Subcutaneous abdominal adipose tissue (tissue), 5 donors: ENCODE measurements at regions not wholly inside any gene's neighbourhood (a gene's known extent, or its start where the extent isn't known, plus 50 kb on each side); places are given as distances from the start of the nearest gene placed in this dataset.
"Not testable (repeated sequence)": the region's sequence is repeated elsewhere in the genome, so short reads cannot be mapped to it uniquely, and the experiment has no call there.

Experiments used
- H3K27ac ChIP-seq: one replicate; pipeline ENCODE4 v1.7.0; 2013; ENCODE audit warnings: low read depth, mild to moderate bottlenecking, inconsistent platforms, low read length, moderate library complexity
- H3K27me3 ChIP-seq, 5 donors: one replicate each; pipeline ENCODE4 v1.7.0; 2013; ENCODE audit warnings: low read length in 5 of 5, inconsistent platforms in 1 of 5; ENCODE audit not compliant: control insufficient read depth in 5 of 5, insufficient read depth in 4 of 5
- H3K36me3 ChIP-seq, 5 donors: one replicate each; pipeline ENCODE4 v1.7.0; 2013; ENCODE audit warnings: low read length in 5 of 5; ENCODE audit not compliant: control insufficient read depth in 5 of 5, insufficient read depth in 5 of 5
- H3K4me1 ChIP-seq, 5 donors: one replicate each; pipeline ENCODE4 v1.7.0; 2013; ENCODE audit warnings: low read length in 5 of 5, mild to moderate bottlenecking in 3 of 5, moderate library complexity in 1 of 5; ENCODE audit not compliant: control insufficient read depth in 5 of 5, insufficient read depth in 5 of 5
- H3K4me3 ChIP-seq, 5 donors: one replicate each; pipeline ENCODE4 v1.7.0; 2013; ENCODE audit warnings: low read length in 5 of 5, low read depth in 1 of 5
- H3K9ac ChIP-seq, 5 donors: one replicate each; pipeline ENCODE4 v1.7.0; 2013; ENCODE audit warnings: low read length in 5 of 5, mild to moderate bottlenecking in 4 of 5, moderate library complexity in 3 of 5
- H3K9me3 ChIP-seq, 5 donors: one replicate each; pipeline ENCODE4 v1.7.0; 2013; ENCODE audit warnings: low read length in 5 of 5; ENCODE audit not compliant: control insufficient read depth in 5 of 5
- donor health status: healthy.
- donor health status: healthy.
- donor health status: healthy.
- donor health status: healthy.
- donor health status: healthy.

DNA sequence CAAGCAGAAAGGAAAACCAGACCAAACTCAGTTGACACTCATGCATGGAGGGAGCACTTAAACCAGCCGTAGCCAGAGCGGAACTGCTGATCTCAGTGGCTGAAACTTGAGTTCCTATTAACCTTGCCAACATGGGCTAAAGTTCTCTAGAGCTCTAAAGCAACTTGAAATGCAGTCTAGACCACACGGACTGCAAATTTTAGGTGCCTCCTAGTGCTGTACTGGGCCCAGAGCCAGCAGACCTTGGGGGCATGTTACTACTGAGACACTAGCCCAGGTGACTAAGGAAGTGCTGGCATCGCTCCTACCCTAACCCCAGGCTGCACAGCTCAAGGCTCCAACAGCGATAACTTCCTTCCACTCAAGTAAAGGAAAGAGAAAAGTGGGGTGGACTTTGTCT is 236.5 kb downstream of the AKAIN1 start:
- Histone ChIP-seq H3K9me3 (peaks cover 0 to 13% (median 3%) of the 10 kb centered on the region in 5 donors), H3K27ac (no peak overlapping the region), H3K36me3 (no peaks in the 10 kb centered on the region), H3K27me3 (no peaks in the 10 kb centered on the region), H3K9ac (no peak overlapping the region), H3K4me1 (no peaks in the 10 kb centered on the region), H3K4me3 (no peak overlapping the region)

DNA sequence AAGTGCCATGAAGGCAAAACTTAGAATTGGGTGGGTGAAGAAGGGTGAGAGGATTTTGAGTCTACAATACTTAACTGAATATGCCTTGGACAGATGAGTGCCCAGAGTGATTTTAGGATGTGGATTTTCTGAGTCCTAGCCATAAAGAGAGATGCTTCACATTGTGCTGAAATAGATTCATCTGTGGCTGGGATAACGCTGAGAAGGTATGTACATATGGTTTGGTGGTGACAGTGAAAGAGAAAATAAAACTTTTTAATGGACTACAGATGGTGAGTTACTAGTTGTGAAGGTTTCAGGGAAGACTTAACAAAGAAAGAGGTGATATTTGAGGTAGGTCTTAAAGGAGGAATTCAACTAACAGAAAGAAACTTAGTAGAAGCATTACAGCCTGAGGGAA is 265.8 kb downstream of the AKAIN1 start:
- Histone ChIP-seq H3K27me3 (no peaks in the 10 kb centered on the region), H3K27ac (no peak overlapping the region), H3K9me3 (peaks cover 0 to 11% (median 6%) of the 10 kb centered on the region in 5 donors), H3K36me3 (no peaks in the 10 kb centered on the region), H3K4me3 (no peak overlapping the region), H3K9ac (no peak overlapping the region), H3K4me1 (no peaks in the 10 kb centered on the region)

DNA sequence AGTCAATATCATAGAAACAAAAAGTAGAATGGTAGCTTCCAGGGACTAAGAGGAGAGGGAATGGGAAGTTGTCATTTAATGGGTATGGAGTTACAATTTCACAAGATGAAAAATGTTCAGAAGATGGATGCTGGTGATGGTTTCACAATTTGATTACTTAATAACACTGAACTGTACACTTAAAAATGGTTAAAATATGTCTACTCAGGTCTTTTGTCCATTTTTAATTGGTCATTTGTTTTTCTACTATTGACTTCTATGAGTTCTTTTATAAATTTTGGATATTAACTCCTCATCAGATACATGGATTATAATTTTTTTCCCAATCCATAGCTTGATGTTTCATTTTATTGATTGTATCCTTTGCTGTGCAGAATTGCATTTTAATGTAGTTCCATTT is 275.5 kb downstream of the AKAIN1 start:
- H3K27ac ChIP-seq = no peak overlapping the region
- no peak overlapping the region for H3K4me3 ChIP-seq
- no peak overlapping the region for H3K9ac ChIP-seq
- H3K36me3 ChIP-seq = no peaks in the 10 kb centered on the region
- H3K27me3 ChIP-seq = no peaks in the 10 kb centered on the region
- H3K4me1 ChIP-seq = no peaks in the 10 kb centered on the region
- H3K9me3 ChIP-seq = peaks cover 0 to 1% (median 0%) of the 10 kb centered on the region in 5 donors

DNA sequence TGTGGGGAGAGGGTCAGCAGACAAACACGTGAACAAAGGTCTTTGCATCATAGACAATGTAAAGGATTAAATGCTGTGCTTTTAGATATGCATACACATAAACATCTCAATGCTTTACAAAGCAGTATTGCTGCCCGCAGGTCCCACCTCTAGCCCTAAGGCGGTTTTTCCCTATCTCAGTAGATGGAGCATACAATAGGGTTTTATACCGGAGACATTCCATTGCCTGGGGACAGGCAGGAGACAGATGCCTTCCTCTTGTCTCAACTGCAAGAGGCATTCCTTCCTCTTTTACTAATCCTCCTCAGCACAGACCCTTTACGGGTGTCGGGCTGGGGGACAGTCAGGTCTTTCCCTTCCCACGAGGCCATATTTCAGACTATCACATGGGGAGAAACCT is 279.5 kb downstream of the AKAIN1 start:
- H3K9ac ChIP-seq, H3K4me3 ChIP-seq, H3K27me3 ChIP-seq, H3K27ac ChIP-seq, H3K4me1 ChIP-seq, H3K36me3 ChIP-seq, H3K9me3 ChIP-seq: not testable (repeated sequence)

DNA sequence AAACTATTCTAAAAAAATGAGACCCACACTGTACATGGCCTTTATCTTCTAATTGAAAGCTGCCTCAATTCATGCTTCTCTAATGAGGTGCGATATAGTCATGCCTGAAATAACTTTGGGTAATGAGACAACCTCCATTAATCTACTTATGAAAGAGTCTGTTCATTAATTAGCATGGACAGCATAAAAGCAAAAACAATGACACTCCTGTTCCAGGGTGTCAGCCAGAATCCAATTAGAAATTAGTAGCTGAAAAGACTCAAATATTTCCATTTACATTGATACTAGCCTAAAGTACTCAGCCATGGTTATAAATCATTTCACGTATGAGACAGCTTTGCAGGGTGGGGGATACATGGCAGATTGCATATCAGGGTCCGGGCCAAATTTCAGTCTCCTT is 288.7 kb downstream of the AKAIN1 start:
- Histone ChIP-seq H3K4me3 (no peak overlapping the region), H3K4me1 (no peaks in the 10 kb centered on the region), H3K27ac (no peak overlapping the region), H3K27me3 (no peaks in the 10 kb centered on the region), H3K9ac (no peak overlapping the region), H3K9me3 (no peaks in the 10 kb centered on the region), H3K36me3 (no peaks in the 10 kb centered on the region)

DNA sequence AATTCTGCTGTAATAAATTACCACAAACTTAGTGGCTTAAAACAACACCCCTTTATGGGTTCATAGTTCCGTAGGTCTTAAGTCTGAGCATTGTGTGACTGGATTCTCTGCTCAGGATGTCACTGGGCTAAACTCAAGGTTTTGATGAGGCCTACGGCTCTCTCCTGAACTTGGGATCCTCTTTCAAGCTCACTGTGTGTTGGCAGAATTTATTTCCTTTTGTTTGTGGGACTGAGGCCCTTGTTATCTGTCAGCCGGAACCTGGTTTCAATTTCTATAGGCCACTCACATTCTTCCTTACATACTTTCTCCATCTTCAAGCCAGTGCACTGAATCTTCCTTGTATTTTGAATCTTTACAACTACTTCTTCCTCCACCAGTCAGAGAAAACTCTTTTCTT is 290.2 kb downstream of the AKAIN1 start:
- H3K36me3 ChIP-seq = no peaks in the 10 kb centered on the region
- H3K9me3 ChIP-seq = no peaks in the 10 kb centered on the region
- no peak overlapping the region for H3K4me3 ChIP-seq
- H3K9ac ChIP-seq = no peak overlapping the region
- no peaks in the 10 kb centered on the region for H3K27me3 ChIP-seq
- no peak overlapping the region for H3K27ac ChIP-seq
- no peaks in the 10 kb centered on the region for H3K4me1 ChIP-seq

DNA sequence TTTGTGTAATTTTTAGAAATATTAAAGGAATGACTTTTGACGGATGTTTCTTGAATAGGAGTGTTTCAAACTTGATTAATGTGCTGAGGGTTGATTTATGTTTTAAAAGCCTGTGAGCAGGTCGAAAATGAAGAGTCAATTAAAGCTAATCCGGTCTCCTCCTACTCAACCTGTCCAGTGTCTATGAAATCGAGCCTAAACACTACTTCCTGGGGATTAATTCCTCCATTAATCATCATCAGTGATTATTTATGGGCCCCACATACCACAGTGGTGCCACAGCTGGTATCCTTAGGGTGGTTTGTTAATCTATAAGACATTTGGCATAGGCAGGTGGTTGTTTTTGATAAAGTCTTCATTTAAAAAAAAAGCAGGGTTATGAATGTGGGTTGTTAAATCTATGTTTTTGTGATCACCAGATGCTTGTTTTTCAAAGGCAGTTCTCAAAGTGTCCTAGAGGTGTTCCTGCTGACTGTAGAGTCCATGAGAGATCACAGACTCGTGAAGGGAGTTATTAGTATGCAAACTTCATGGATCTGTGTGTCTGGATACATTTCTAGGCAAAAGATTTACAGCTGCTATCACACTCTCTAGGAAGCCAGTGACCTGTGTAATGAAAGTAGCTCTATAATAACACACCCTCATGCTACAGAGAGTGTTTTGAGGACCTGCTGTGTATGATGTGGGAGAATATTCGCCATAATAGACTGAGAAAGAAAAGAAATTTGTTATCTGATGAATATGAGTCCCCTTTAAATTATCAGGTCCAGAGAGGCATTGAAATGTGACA is 308.6 kb downstream of the AKAIN1 start:
- H3K27ac ChIP-seq = no peak overlapping the region
- no peaks in the 10 kb centered on the region for H3K27me3 ChIP-seq
- H3K4me1 ChIP-seq = no peaks in the 10 kb centered on the region
- H3K36me3 ChIP-seq = no peaks in the 10 kb centered on the region
- no peak overlapping the region for H3K4me3 ChIP-seq
- H3K9me3 ChIP-seq = peaks cover 0 to 11% (median 8%) of the 10 kb centered on the region in 5 donors
- no peak overlapping the region for H3K9ac ChIP-seq

DNA sequence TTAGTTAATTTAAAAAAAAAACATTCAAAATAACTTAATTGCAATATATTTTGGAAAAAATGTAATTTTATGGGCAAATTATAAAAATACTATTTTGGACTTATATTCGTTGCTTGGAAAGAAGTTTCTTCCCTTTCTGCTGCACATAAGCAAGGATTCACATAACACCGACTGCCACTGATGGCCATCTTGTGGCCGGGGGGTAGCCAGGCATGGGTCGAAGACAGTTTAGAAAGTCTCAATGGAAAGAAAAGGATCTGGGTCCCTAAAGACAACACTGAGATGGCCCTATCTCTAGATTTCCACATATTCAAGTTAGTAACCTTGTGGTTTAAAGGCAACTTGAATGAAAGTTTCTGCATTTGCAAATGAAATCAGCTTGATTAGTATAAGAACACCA is 318.6 kb downstream of the AKAIN1 start:
- H3K4me3 ChIP-seq = no peak overlapping the region
- H3K36me3 ChIP-seq = no peaks in the 10 kb centered on the region
- H3K9ac ChIP-seq = no peak overlapping the region
- no peak overlapping the region for H3K27ac ChIP-seq
- peaks cover 0 to 4% (median 2%) of the 10 kb centered on the region in 5 donors for H3K9me3 ChIP-seq
- no peaks in the 10 kb centered on the region for H3K27me3 ChIP-seq
- no peaks in the 10 kb centered on the region for H3K4me1 ChIP-seq

DNA sequence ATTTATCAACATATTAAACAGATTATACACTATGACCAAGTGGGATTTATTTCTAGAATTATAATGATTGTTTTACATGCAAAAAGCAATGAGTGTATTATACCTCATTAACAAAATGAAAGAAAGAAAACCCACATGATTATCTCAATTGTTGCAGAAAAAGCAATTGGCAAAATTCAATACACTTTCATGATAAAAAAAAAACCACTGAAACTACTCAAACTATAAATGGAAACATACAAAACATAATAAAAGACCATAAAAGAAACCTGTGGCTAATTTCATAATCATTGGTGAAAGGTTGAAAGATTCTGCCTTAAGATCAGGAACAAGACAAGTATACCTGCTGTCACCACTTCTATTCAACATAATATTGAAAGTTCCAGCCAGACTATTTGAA is 325.9 kb downstream of the AKAIN1 start:
- Histone ChIP-seq H3K27me3 (no peaks in the 10 kb centered on the region), H3K36me3 (no peaks in the 10 kb centered on the region), H3K4me3 (no peak overlapping the region), H3K4me1 (no peaks in the 10 kb centered on the region), H3K27ac (no peak overlapping the region), H3K9me3 (peaks cover 0 to 10% (median 6%) of the 10 kb centered on the region in 5 donors), H3K9ac (no peak overlapping the region)

DNA sequence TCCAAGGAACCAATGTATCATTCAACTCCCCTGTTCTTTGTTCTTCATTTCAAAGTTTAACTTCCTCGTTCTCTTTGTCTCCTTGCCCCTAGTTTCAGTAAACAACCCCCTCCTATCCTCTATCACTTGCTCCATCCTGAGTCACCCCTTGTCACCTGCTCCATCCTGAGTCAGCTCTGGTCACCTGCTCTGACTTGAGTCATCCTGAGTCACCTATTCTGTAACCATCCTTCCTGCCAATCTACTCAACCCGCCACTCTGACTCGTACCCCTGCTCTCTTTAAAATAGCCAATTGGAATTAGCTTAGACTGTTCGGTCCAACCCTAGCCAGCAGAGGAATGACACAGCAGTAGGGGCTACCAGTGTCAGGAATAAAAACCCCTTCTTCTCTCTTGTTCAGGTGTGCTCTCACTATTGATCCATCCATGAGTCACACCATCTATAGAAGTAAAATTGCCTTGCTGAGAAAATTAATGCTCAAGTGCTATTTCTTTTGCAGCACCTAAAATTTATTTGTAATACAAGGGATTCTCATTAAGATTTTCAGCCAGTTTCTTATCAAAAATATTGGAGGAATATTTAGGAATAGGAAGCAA is 326.8 kb downstream of the AKAIN1 start:
- no peak overlapping the region for H3K9ac ChIP-seq
- no peaks in the 10 kb centered on the region for H3K36me3 ChIP-seq
- peaks cover 0 to 10% (median 6%) of the 10 kb centered on the region in 5 donors for H3K9me3 ChIP-seq
- no peak overlapping the region for H3K27ac ChIP-seq
- no peaks in the 10 kb centered on the region for H3K27me3 ChIP-seq
- no peaks in the 10 kb centered on the region for H3K4me1 ChIP-seq
- no peak overlapping the region for H3K4me3 ChIP-seq
